ENCODE measurements at regions not wholly inside any gene's neighbourhood (a gene's known extent, or its start where the extent isn't known, plus 50 kb on each side); places are given as distances from the start of the nearest gene placed in this dataset.
"Not testable (repeated sequence)": the region's sequence is repeated elsewhere in the genome, so short reads cannot be mapped to it uniquely, and the experiment has no call there.

- intact Hi-C loops (cut with DNase I) = no loop called here
- Histone ChIP-seq H3K4me3 (no peak overlapping the region), H3K27me3 (no peaks in the 10 kb centered on the region), H3K4me1 (no peaks in the 10 kb centered on the region), H3K36me3 (no peaks in the 10 kb centered on the region), H3K27ac (no peak overlapping the region), H3K9me3 (no peaks in the 10 kb centered on the region), H3K9ac (ENCODE audit: low read depth in 2 of 2, low read length in 2 of 2) (no peak overlapping the region)
- no peak for DNase-seq
- TF ChIP-seq CTCF (IDR thresholded peaks at IDR 0.05) = no peak
These were observed 121.0 kb upstream of the MBNL1 start for GRCh38 chr3:152147748-152148147.

- no peak for DNase-seq
- no peaks in the 10 kb centered on the region for H3K4me1 ChIP-seq
- no peak overlapping the region for H3K4me3 ChIP-seq
- no peaks in the 10 kb centered on the region for H3K27me3 ChIP-seq
- no peak overlapping the region for H3K27ac ChIP-seq
- no peaks in the 10 kb centered on the region for H3K36me3 ChIP-seq
- intact Hi-C loops (cut with DNase I) = no loop called here
- no peaks in the 10 kb centered on the region for H3K9me3 ChIP-seq
- no peak for TF ChIP-seq CTCF (IDR thresholded peaks at IDR 0.05)
- H3K9ac ChIP-seq (ENCODE audit: low read depth in 2 of 2, low read length in 2 of 2) = no peak overlapping the region
These were observed 120.2 kb upstream of the MBNL1 start for GRCh38 chr3:152148579-152148978.

- no peak for TF ChIP-seq CTCF (IDR thresholded peaks at IDR 0.05)
- Histone ChIP-seq H3K27me3 (no peaks in the 10 kb centered on the region), H3K4me3 (no peak overlapping the region), H3K36me3 (no peaks in the 10 kb centered on the region), H3K27ac (no peak overlapping the region), H3K4me1 (no peaks in the 10 kb centered on the region), H3K9ac (ENCODE audit: low read depth in 2 of 2, low read length in 2 of 2) (no peak overlapping the region), H3K9me3 (no peaks in the 10 kb centered on the region)
- no peak for DNase-seq
- intact Hi-C loops (cut with DNase I) = no loop called here
These were observed 118.9 kb upstream of the MBNL1 start for GRCh38 chr3:152149832-152150231.

GRCh38 chr3:152151216-152151876, 117.4 kb upstream of the MBNL1 start:
- Histone ChIP-seq H3K4me3 (no peak overlapping the region), H3K27ac (no peak overlapping the region), H3K9me3 (no peaks in the 10 kb centered on the region), H3K4me1 (no peaks in the 10 kb centered on the region), H3K9ac (ENCODE audit: low read depth in 2 of 2, low read length in 2 of 2) (no peak overlapping the region), H3K36me3 (no peaks in the 10 kb centered on the region), H3K27me3 (no peaks in the 10 kb centered on the region)
- intact Hi-C loops (cut with DNase I) = no loop called here
- TF ChIP-seq CTCF (IDR thresholded peaks at IDR 0.05) = no peak
- DNase-seq = no peak

- H3K27me3 ChIP-seq; H3K9ac ChIP-seq (ENCODE audit: low read depth in 2 of 2, low read length in 2 of 2); H3K9me3 ChIP-seq; intact Hi-C loops (cut with DNase I); H3K4me3 ChIP-seq; H3K36me3 ChIP-seq; H3K4me1 ChIP-seq; DNase-seq; H3K27ac ChIP-seq: not testable (repeated sequence)
These were observed 116.6 kb upstream of the MBNL1 start for GRCh38 chr3:152151877-152152765.

- intact Hi-C loops (cut with DNase I); H3K9ac ChIP-seq (ENCODE audit: low read depth in 2 of 2, low read length in 2 of 2); H3K36me3 ChIP-seq; H3K4me1 ChIP-seq; H3K27me3 ChIP-seq; H3K9me3 ChIP-seq; H3K27ac ChIP-seq; H3K4me3 ChIP-seq; DNase-seq: not testable (repeated sequence)
These were observed 115.6 kb upstream of the MBNL1 start for GRCh38 chr3:152153115-152153514.

Data from colonic mucosa (tissue), 4 donors.